ENCODE measurements at regions not wholly inside any gene's neighbourhood (a gene's known extent, or its start where the extent isn't known, plus 50 kb on each side); places are given as distances from the start of the nearest gene placed in this dataset.

- no peak overlapping the region for H3K4me3 ChIP-seq (ENCODE audit: low read length)
These were observed 93.4 kb upstream of the IRX4 start for GRCh38 chr5:1975898-1976765.

GRCh38 chr5:1975406-1975715, 92.6 kb upstream of the IRX4 start:
- H3K4me3 ChIP-seq (ENCODE audit: low read length): no peak overlapping the region
- no peak for TF ChIP-seq ZNF274 (IDR thresholded peaks at IDR 0.05; ENCODE audit: low read depth, low read length)

More at GRCh38 chr5:1975898-1976765, 93.4 kb upstream of the IRX4 start:
- no peak for TF ChIP-seq ZNF274 (IDR thresholded peaks at IDR 0.05; ENCODE audit: low read depth, low read length)

GRCh38 chr5:1974501-1975405, 92.0 kb upstream of the IRX4 start:
- H3K4me3 ChIP-seq (ENCODE audit: low read length): no peak overlapping the region
- no peak for TF ChIP-seq ZNF274 (IDR thresholded peaks at IDR 0.05; ENCODE audit: low read depth, low read length)

GRCh38 chr5:1974081-1974480, 91.4 kb upstream of the IRX4 start:
- no peak overlapping the region for H3K4me3 ChIP-seq (ENCODE audit: low read length)
- no peak for TF ChIP-seq ZNF274 (IDR thresholded peaks at IDR 0.05; ENCODE audit: low read depth, low read length)

- TF ChIP-seq ZNF274 (IDR thresholded peaks at IDR 0.05; ENCODE audit: low read depth, low read length): no peak
These were observed 90.8 kb upstream of the IRX4 start for GRCh38 chr5:1973391-1974013.

GRCh38 chr5:1971944-1972343, 89.2 kb upstream of the IRX4 start:
- no peak for TF ChIP-seq ZNF274 (IDR thresholded peaks at IDR 0.05; ENCODE audit: low read depth, low read length)
- no peak overlapping the region for H3K4me3 ChIP-seq (ENCODE audit: low read length)

More at GRCh38 chr5:1973391-1974013, 90.8 kb upstream of the IRX4 start:
- no peak overlapping the region for H3K4me3 ChIP-seq (ENCODE audit: low read length)

- H3K4me3 ChIP-seq (ENCODE audit: low read length): no peak overlapping the region
- TF ChIP-seq ZNF274 (IDR thresholded peaks at IDR 0.05; ENCODE audit: low read depth, low read length): no peak
These were observed 85.0 kb upstream of the IRX4 start for GRCh38 chr5:1967736-1968135.

GRCh38 chr5:1966461-1966860, 83.7 kb upstream of the IRX4 start:
- no peak for TF ChIP-seq ZNF274 (IDR thresholded peaks at IDR 0.05; ENCODE audit: low read depth, low read length)
- H3K4me3 ChIP-seq (ENCODE audit: low read length): no peak overlapping the region

GRCh38 chr5:1965925-1966324, 83.2 kb upstream of the IRX4 start:
- H3K4me3 ChIP-seq (ENCODE audit: low read length): no peak overlapping the region
- TF ChIP-seq ZNF274 (IDR thresholded peaks at IDR 0.05; ENCODE audit: low read depth, low read length): no peak

- no peak for TF ChIP-seq ZNF274 (IDR thresholded peaks at IDR 0.05; ENCODE audit: low read depth, low read length)
- no peak overlapping the region for H3K4me3 ChIP-seq (ENCODE audit: low read length)
These were observed 81.3 kb upstream of the IRX4 start for GRCh38 chr5:1963941-1964451.

GRCh38 chr5:1963358-1963757, 80.6 kb upstream of the IRX4 start:
- no peak overlapping the region for H3K4me3 ChIP-seq (ENCODE audit: low read length)
- no peak for TF ChIP-seq ZNF274 (IDR thresholded peaks at IDR 0.05; ENCODE audit: low read depth, low read length)

GRCh38 chr5:1962619-1963355, 80.1 kb upstream of the IRX4 start:
- TF ChIP-seq ZNF274 (IDR thresholded peaks at IDR 0.05; ENCODE audit: low read depth, low read length): no peak
- no peak overlapping the region for H3K4me3 ChIP-seq (ENCODE audit: low read length)

GRCh38 chr5:1961952-1962595, 79.3 kb upstream of the IRX4 start:
- no peak for TF ChIP-seq ZNF274 (IDR thresholded peaks at IDR 0.05; ENCODE audit: low read depth, low read length)
- no peak overlapping the region for H3K4me3 ChIP-seq (ENCODE audit: low read length)

Data from GM08714 (cell line).